Lower leg skin (tissue), 3 donors: ENCODE measurements at regions not wholly inside any gene's neighbourhood (a gene's known extent, or its start where the extent isn't known, plus 50 kb on each side); places are given as distances from the start of the nearest gene placed in this dataset.

ENCODE experiments used
- POLR2A ChIP-seq, 2 donors: fragments of 450-650 bp; IDR thresholded peaks; one replicate each; pipeline ENCODE4 v1.6.1; 2016 to 2017; ENCODE audit warnings: antibody characterized with exemption in 2 of 2, mild to moderate bottlenecking in 1 of 2, moderate library complexity in 1 of 2
- TF ChIP-seq, protein P1 (sequence below), 3 donors: fragments of 450-650 bp; IDR thresholded peaks; one replicate each; pipeline ENCODE4 v1.5.1; 2016; ENCODE audit warnings: antibody characterized with exemption in 3 of 3, mild to moderate bottlenecking in 3 of 3, moderate library complexity in 2 of 3

DNA sequence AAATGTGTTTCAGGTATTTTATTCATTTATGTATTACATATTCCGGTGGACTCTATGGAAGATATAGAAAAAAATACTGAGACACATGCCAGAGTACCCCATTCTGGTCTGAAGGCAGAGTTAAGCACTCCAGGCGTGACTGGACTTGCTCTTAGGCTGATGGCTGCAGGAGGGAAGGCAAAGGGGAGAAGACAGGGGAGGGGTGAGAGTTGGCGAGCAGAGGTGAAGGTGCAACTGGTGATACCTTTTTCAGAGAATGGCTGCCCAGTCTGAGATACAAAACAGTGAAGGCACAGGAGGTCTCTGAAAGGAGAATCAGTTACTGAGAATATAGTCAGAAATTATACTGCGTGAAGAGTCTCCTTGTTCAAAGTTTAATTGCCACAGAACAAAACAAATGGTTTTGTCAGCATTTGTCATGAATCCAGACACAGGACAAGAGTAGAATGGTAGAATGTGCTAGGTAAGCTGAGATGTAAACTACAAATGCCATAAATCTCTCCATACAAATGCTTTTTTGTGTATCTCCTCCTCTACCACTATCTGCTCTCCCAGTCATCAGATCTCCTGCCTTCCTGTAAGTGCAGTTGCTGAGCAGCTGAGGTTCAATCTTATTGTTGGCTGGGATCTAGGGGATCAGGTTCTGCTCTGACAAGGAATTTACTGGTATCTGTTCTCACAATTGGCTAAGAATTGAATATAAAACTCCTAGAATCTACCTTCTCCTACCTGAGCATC, 104.2 kb upstream of the DST start:
- TF ChIP-seq, protein P1, sequence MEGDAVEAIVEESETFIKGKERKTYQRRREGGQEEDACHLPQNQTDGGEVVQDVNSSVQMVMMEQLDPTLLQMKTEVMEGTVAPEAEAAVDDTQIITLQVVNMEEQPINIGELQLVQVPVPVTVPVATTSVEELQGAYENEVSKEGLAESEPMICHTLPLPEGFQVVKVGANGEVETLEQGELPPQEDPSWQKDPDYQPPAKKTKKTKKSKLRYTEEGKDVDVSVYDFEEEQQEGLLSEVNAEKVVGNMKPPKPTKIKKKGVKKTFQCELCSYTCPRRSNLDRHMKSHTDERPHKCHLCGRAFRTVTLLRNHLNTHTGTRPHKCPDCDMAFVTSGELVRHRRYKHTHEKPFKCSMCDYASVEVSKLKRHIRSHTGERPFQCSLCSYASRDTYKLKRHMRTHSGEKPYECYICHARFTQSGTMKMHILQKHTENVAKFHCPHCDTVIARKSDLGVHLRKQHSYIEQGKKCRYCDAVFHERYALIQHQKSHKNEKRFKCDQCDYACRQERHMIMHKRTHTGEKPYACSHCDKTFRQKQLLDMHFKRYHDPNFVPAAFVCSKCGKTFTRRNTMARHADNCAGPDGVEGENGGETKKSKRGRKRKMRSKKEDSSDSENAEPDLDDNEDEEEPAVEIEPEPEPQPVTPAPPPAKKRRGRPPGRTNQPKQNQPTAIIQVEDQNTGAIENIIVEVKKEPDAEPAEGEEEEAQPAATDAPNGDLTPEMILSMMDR (IDR thresholded peaks at IDR 0.05), result no peak
- TF ChIP-seq POLR2A (IDR thresholded peaks at IDR 0.05), result no peak
